ENCODE measurements at regions not wholly inside any gene's neighbourhood (a gene's known extent, or its start where the extent isn't known, plus 50 kb on each side); places are given as distances from the start of the nearest gene placed in this dataset.
"Not testable (repeated sequence)": the region's sequence is repeated elsewhere in the genome, so short reads cannot be mapped to it uniquely, and the experiment has no call there.

GRCh38 chr3:61387817-61388216 is 136.6 kb upstream of the FHIT start:
- Mint-ChIP-seq H3K27ac (no peak overlapping the region), H3K4me1 (no peaks in the 10 kb centered on the region), H3K36me3 (no peaks in the 10 kb centered on the region), H3K27me3 (ENCODE audit: insufficient read depth, low read depth) (peaks cover 4% of the 10 kb centered on the region), H3K4me3 (no peak overlapping the region), H3K9me3 (peaks cover 23% of the 10 kb centered on the region)
- H4K20me1 ChIP-seq (ENCODE audit: low read depth) = no peaks in the 10 kb centered on the region
- H3F3A ChIP-seq (ENCODE audit: low read depth) = no peaks in the 10 kb centered on the region
- H3K27ac ChIP-seq = no peak overlapping the region
- no peak overlapping the region for H3K4me2 ChIP-seq
- H3K9ac ChIP-seq = no peak overlapping the region
- no peak for DNase-seq (ENCODE audit: low spot score)
- peaks cover 10% of the 10 kb centered on the region for H3K9me3 ChIP-seq (ENCODE audit: low read depth)
- H3K4me1 ChIP-seq = no peaks in the 10 kb centered on the region
- H3K4me3 ChIP-seq = no peak overlapping the region
- TF ChIP-seq EZH2 (IDR thresholded peaks at IDR 0.05) = no peak
- TF ChIP-seq EZH2phosphoT487 (IDR thresholded peaks at IDR 0.05) = no peak
- no peak for TF ChIP-seq CTCF (IDR thresholded peaks at IDR 0.05)
- H3K27me3 ChIP-seq = no peaks in the 10 kb centered on the region
- H2AFZ ChIP-seq (replicated peaks) = no peak overlapping the region
- no peaks in the 10 kb centered on the region for H3K79me2 ChIP-seq (ENCODE audit: low read depth)
- peaks cover 4% of the 10 kb centered on the region for H3K36me3 ChIP-seq

- H3K27me3 ChIP-seq; H3F3A ChIP-seq (ENCODE audit: low read depth); H2AFZ ChIP-seq (replicated peaks); H3K27ac Mint-ChIP-seq; DNase-seq (ENCODE audit: low spot score); H3K9ac ChIP-seq; H3K9me3 ChIP-seq (ENCODE audit: low read depth); H3K27ac ChIP-seq; H3K36me3 Mint-ChIP-seq; H3K79me2 ChIP-seq (ENCODE audit: low read depth); H4K20me1 ChIP-seq (ENCODE audit: low read depth); H3K27me3 Mint-ChIP-seq (ENCODE audit: insufficient read depth, low read depth); H3K4me3 ChIP-seq; H3K4me3 Mint-ChIP-seq; H3K4me1 Mint-ChIP-seq; H3K36me3 ChIP-seq; H3K4me1 ChIP-seq; H3K4me2 ChIP-seq: not testable (repeated sequence)
- peaks cover 35% of the 10 kb centered on the region for H3K9me3 Mint-ChIP-seq
These were observed 142.3 kb upstream of the FHIT start for GRCh38 chr3:61393480-61393947.

GRCh38 chr3:61401359-61401758 is 150.1 kb upstream of the FHIT start:
- no peak for TF ChIP-seq EZH2phosphoT487 (IDR thresholded peaks at IDR 0.05)
- no peak for TF ChIP-seq CTCF (IDR thresholded peaks at IDR 0.05)
- TF ChIP-seq EZH2 (IDR thresholded peaks at IDR 0.05) = no peak
- peaks cover under 1% of the 10 kb centered on the region for H3K27me3 Mint-ChIP-seq (ENCODE audit: insufficient read depth, low read depth)
- Histone ChIP-seq H3K9me3 (ENCODE audit: low read depth) (no peaks in the 10 kb centered on the region), H3K27me3 (no peaks in the 10 kb centered on the region), H3F3A (ENCODE audit: low read depth) (no peaks in the 10 kb centered on the region), H3K4me3 (no peak overlapping the region), H3K4me2 (no peak overlapping the region), H4K20me1 (ENCODE audit: low read depth) (no peaks in the 10 kb centered on the region), H3K36me3 (no peaks in the 10 kb centered on the region), H3K4me1 (no peaks in the 10 kb centered on the region), H3K79me2 (ENCODE audit: low read depth) (no peaks in the 10 kb centered on the region), H2AFZ (replicated peaks) (no peak overlapping the region), H3K27ac (no peak overlapping the region), H3K9ac (no peak overlapping the region)
- no peak for DNase-seq (ENCODE audit: low spot score)
- peaks cover 1% of the 10 kb centered on the region for H3K9me3 Mint-ChIP-seq
- H3K4me1 Mint-ChIP-seq = no peaks in the 10 kb centered on the region
- H3K36me3 Mint-ChIP-seq = no peaks in the 10 kb centered on the region
- no peak overlapping the region for H3K27ac Mint-ChIP-seq
- no peak overlapping the region for H3K4me3 Mint-ChIP-seq

GRCh38 chr3:61407397-61407796 is 154.0 kb upstream of the PTPRG start:
- Mint-ChIP-seq H3K4me1 (no peaks in the 10 kb centered on the region), H3K4me3 (no peak overlapping the region)

More at GRCh38 chr3:61407397-61407796, 154.0 kb upstream of the PTPRG start:
- no peaks in the 10 kb centered on the region for H3K79me2 ChIP-seq (ENCODE audit: low read depth)
- H3K36me3 Mint-ChIP-seq = no peaks in the 10 kb centered on the region
- peaks cover 2% of the 10 kb centered on the region for H3K9me3 Mint-ChIP-seq
- no peak overlapping the region for H3K27ac ChIP-seq
- no peaks in the 10 kb centered on the region for H3K36me3 ChIP-seq
- no peaks in the 10 kb centered on the region for H3F3A ChIP-seq (ENCODE audit: low read depth)
- no peak for DNase-seq (ENCODE audit: low spot score)
- TF ChIP-seq EZH2phosphoT487 (IDR thresholded peaks at IDR 0.05) = no peak
- TF ChIP-seq EZH2 (IDR thresholded peaks at IDR 0.05) = no peak
- TF ChIP-seq CTCF (IDR thresholded peaks at IDR 0.05) = no peak
- H4K20me1 ChIP-seq (ENCODE audit: low read depth) = no peaks in the 10 kb centered on the region
- H3K9ac ChIP-seq = no peak overlapping the region
- no peak overlapping the region for H3K4me3 ChIP-seq
- H2AFZ ChIP-seq (replicated peaks) = no peak overlapping the region
- no peak overlapping the region for H3K27ac Mint-ChIP-seq
- H3K9me3 ChIP-seq (ENCODE audit: low read depth) = no peaks in the 10 kb centered on the region
- H3K4me1 ChIP-seq = no peaks in the 10 kb centered on the region
- peaks cover 3% of the 10 kb centered on the region for H3K27me3 Mint-ChIP-seq (ENCODE audit: insufficient read depth, low read depth)
- H3K4me2 ChIP-seq = no peak overlapping the region
- H3K27me3 ChIP-seq = no peaks in the 10 kb centered on the region
